H9 (cell line): ENCODE measurements at regions not wholly inside any gene's neighbourhood (a gene's known extent, or its start where the extent isn't known, plus 50 kb on each side); places are given as distances from the start of the nearest gene placed in this dataset.

Experiments used
- DNase-seq: peaks from one replicate; pipeline ENCODE4 v3.0.0-alpha.2; 2017
- H2AFZ ChIP-seq: one replicate; pipeline ENCODE4 v1.6.1; 2013; ENCODE audit warnings: mild to moderate bottlenecking, low read length, control low read depth, moderate library complexity
- H2AK5ac ChIP-seq: 2 replicates; pipeline ENCODE4 v1.6.1; 2013; ENCODE audit warnings: low read length, control low read depth, mixed read lengths; ENCODE audit not compliant: insufficient read length
- H2BK120ac ChIP-seq: one replicate; pipeline ENCODE4 v1.6.1; 2013; ENCODE audit warnings: low read depth, mild to moderate bottlenecking, low read length, control low read depth, inconsistent platforms; ENCODE audit not compliant: poor library complexity, severe bottlenecking
- H2BK12ac ChIP-seq: 2 replicates; pipeline ENCODE4 v1.6.1; 2013; ENCODE audit warnings: low read length, control low read depth, mixed read lengths, low read depth; ENCODE audit not compliant: insufficient read length
- H2BK15ac ChIP-seq: 2 replicates; pipeline ENCODE4 v1.6.1; 2013; ENCODE audit warnings: low read depth, low read length, control low read depth
- H2BK20ac ChIP-seq: one replicate; pipeline ENCODE4 v1.6.1; 2013; ENCODE audit warnings: low read depth, mild to moderate bottlenecking, low read length, control low read depth, inconsistent platforms; ENCODE audit not compliant: poor library complexity, severe bottlenecking
- H2BK5ac ChIP-seq: 2 replicates; pipeline ENCODE4 v1.6.1; 2013; ENCODE audit warnings: low read length, control low read depth, mixed read lengths; ENCODE audit not compliant: insufficient read length
- H3K14ac ChIP-seq: 2 replicates; pipeline ENCODE4 v1.6.1; 2013; ENCODE audit warnings: low read length, control low read depth; ENCODE audit not compliant: insufficient read depth
- H3K18ac ChIP-seq: 2 replicates; pipeline ENCODE4 v1.6.1; 2013; ENCODE audit warnings: low read depth, mild to moderate bottlenecking, mixed read lengths, low read length, control low read depth; ENCODE audit not compliant: insufficient read length
- H3K23ac ChIP-seq: 2 replicates; pipeline ENCODE4 v1.6.1; 2013; ENCODE audit warnings: low read length, control low read depth, mixed read lengths, low read depth; ENCODE audit not compliant: insufficient read length
- H3K23me2 ChIP-seq: 2 replicates; pipeline ENCODE4 v1.6.1; 2013; ENCODE audit warnings: low read depth, mild to moderate bottlenecking, mixed read lengths, low read length, control low read depth; ENCODE audit not compliant: insufficient read length, poor library complexity, severe bottlenecking
- H3K27ac ChIP-seq: 2 replicates; pipeline ENCODE4 v1.5.1; 2013; ENCODE audit warnings: low read length, control low read depth, mixed read lengths, low read depth; ENCODE audit not compliant: insufficient read length
- H3K27me3 ChIP-seq: 2 replicates; pipeline ENCODE4 v1.6.1; 2013; ENCODE audit warnings: low read length, control low read depth, inconsistent platforms; ENCODE audit not compliant: insufficient read depth
- H3K4ac ChIP-seq: 2 replicates; pipeline ENCODE4 v1.6.1; 2013; ENCODE audit warnings: low read depth, mild to moderate bottlenecking, control low read depth, inconsistent platforms, low read length, moderate library complexity
- H3K4me1 ChIP-seq: 2 replicates; pipeline ENCODE4 v1.6.1; 2013; ENCODE audit warnings: low read length, control low read depth, inconsistent platforms; ENCODE audit not compliant: insufficient read depth
- H3K4me2 ChIP-seq: 2 replicates; pipeline ENCODE4 v1.6.1; 2013; ENCODE audit warnings: low read length, control low read depth, mixed read lengths; ENCODE audit not compliant: insufficient read length, insufficient read depth
- H3K56ac ChIP-seq: 2 replicates; pipeline ENCODE4 v1.6.1; 2013; ENCODE audit warnings: low read depth, mild to moderate bottlenecking, mixed read lengths, low read length, control low read depth; ENCODE audit not compliant: insufficient read length
- H3K79me1 ChIP-seq: 2 replicates; pipeline ENCODE4 v1.6.1; 2013; ENCODE audit warnings: low read depth, mild to moderate bottlenecking, moderate library complexity, low read length, control low read depth, inconsistent platforms; ENCODE audit not compliant: insufficient read depth, poor library complexity, severe bottlenecking
- H3K79me2 ChIP-seq: 2 replicates; pipeline ENCODE4 v1.6.1; 2013; ENCODE audit warnings: low read length, control low read depth, inconsistent platforms; ENCODE audit not compliant: insufficient read depth
- H3K9ac ChIP-seq: 2 replicates; pipeline ENCODE4 v1.6.1; 2013; ENCODE audit warnings: low read length, control low read depth, mixed read lengths; ENCODE audit not compliant: insufficient read length; ENCODE audit errors: extremely low read depth
- H3K9me3 ChIP-seq: one replicate; pipeline ENCODE4 v1.6.1; 2013; ENCODE audit warnings: low read depth, low read length, inconsistent platforms; ENCODE audit not compliant: control insufficient read depth
- H3T11ph ChIP-seq: one replicate; pipeline ENCODE4 v1.6.1; 2013; ENCODE audit warnings: mild to moderate bottlenecking, low read length, control low read depth, inconsistent platforms
- H4K20me1 ChIP-seq: one replicate; pipeline ENCODE4 v1.6.1; 2013; ENCODE audit not compliant: control insufficient read depth, insufficient read length, insufficient read depth
- H4K5ac ChIP-seq: 2 replicates; pipeline ENCODE4 v1.6.1; 2013; ENCODE audit warnings: low read depth, mild to moderate bottlenecking, mixed read lengths, low read length, control low read depth; ENCODE audit not compliant: insufficient read length
- H4K8ac ChIP-seq: replicated peaks from 2 replicates; pipeline ENCODE4 v1.6.1; 2013; ENCODE audit warnings: low read length, control low read depth, mixed read lengths, low read depth; ENCODE audit not compliant: insufficient read length
- H4K91ac ChIP-seq: 2 replicates; pipeline ENCODE4 v1.6.1; 2013; ENCODE audit warnings: low read depth, mild to moderate bottlenecking, moderate library complexity, mixed read lengths, low read length, control low read depth; ENCODE audit not compliant: insufficient read length
- H3K27ac Mint-ChIP-seq, 3 experiments: 2 replicates in 2 of 3; 3 replicates in 1 of 3; pipeline ENCODE4 v1.8.0; 2020 to 2021; ENCODE audit warnings: mixed read lengths in 3 of 3, mild to moderate bottlenecking in 1 of 3, moderate library complexity in 1 of 3
- H3K27me3 Mint-ChIP-seq: 2 replicates; pipeline ENCODE4 v1.8.0; 2021; ENCODE audit warnings: low read depth, mild to moderate bottlenecking, moderate library complexity, mixed read lengths
- H3K36me3 Mint-ChIP-seq, 3 experiments: 2 replicates in 2 of 3; 3 replicates in 1 of 3; pipeline ENCODE4 v1.8.0; 2020 to 2021; ENCODE audit warnings: low read depth in 3 of 3, mixed read lengths in 3 of 3; ENCODE audit not compliant: insufficient read depth in 1 of 3
- H3K4me1 Mint-ChIP-seq, 2 experiments: 2 replicates each; pipeline ENCODE4 v1.8.0; 2020; ENCODE audit warnings: mixed read lengths in 2 of 2
- H3K4me3 Mint-ChIP-seq, 2 experiments: 2 replicates in 1 of 2; 3 replicates in 1 of 2; pipeline ENCODE4 v1.8.0; 2020 to 2021; ENCODE audit warnings: mild to moderate bottlenecking in 2 of 2, mixed read lengths in 2 of 2, moderate library complexity in 1 of 2
- H3K9me3 Mint-ChIP-seq, 2 experiments: 2 replicates in 1 of 2; 3 replicates in 1 of 2; pipeline ENCODE4 v1.8.0; 2020; ENCODE audit warnings: mild to moderate bottlenecking in 2 of 2, mixed read lengths in 2 of 2, moderate library complexity in 1 of 2
- CTCF ChIP-seq: fragments of 200-600 bp; sonication (generic); conservative IDR thresholded peaks from 3 replicates; pipeline ENCODE4 v1.8.0; 2021; ENCODE audit warnings: antibody characterized with exemption, mild to moderate bottlenecking
- WGBS: extraction: QIAGEN DNeasy Blood & Tissue Kit; methylation state at CpG from one replicate; pipeline ENCODE4 v1.1.7; 2013; ENCODE audit warnings: missing lambda C conversion rate, low lambda C conversion rate, mixed read lengths; ENCODE audit not compliant: insufficient read length; ENCODE audit errors: extremely low coverage; 5-methylcytosine and 5-hydroxymethylcytosine counted together

- no peaks in the 10 kb centered on the region for H3K4me1 Mint-ChIP-seq
- H4K20me1 ChIP-seq: no peaks in the 10 kb centered on the region
- no peak overlapping the region for H3K56ac ChIP-seq
- no peak overlapping the region for H3K14ac ChIP-seq
- H3K27ac Mint-ChIP-seq: no peak overlapping the region
- no peak overlapping the region for H2BK20ac ChIP-seq
- H3K27ac ChIP-seq: no peak overlapping the region
- no peak overlapping the region for H3K4me3 Mint-ChIP-seq
- no peak overlapping the region for H4K8ac ChIP-seq
- no peaks in the 10 kb centered on the region for H3K9me3 Mint-ChIP-seq
- H3K4me1 ChIP-seq: no peaks in the 10 kb centered on the region
- H3K27me3 Mint-ChIP-seq: no peaks in the 10 kb centered on the region
- no peak overlapping the region for H2AFZ ChIP-seq
- TF ChIP-seq CTCF: no peak
- H3K4ac ChIP-seq: no peak overlapping the region
- no peaks in the 10 kb centered on the region for H3K9me3 ChIP-seq
- H3K18ac ChIP-seq: no peak overlapping the region
- H2BK120ac ChIP-seq: no peak overlapping the region
- no peaks in the 10 kb centered on the region for H3K23me2 ChIP-seq
- H2BK12ac ChIP-seq: no peak overlapping the region
- H3T11ph ChIP-seq: no peak overlapping the region
- no peaks in the 10 kb centered on the region for H3K79me1 ChIP-seq
- H3K36me3 Mint-ChIP-seq: no peaks in the 10 kb centered on the region
- WGBS: no CpG with 5 or more reads among the region's 4 CpGs
- H3K79me2 ChIP-seq: no peaks in the 10 kb centered on the region
- H2BK5ac ChIP-seq: no peak overlapping the region
- H3K23ac ChIP-seq: no peak overlapping the region
- no peak overlapping the region for H2BK15ac ChIP-seq
- no peaks in the 10 kb centered on the region for H3K27me3 ChIP-seq
- no peak overlapping the region for H4K91ac ChIP-seq
- no peak overlapping the region for H3K4me2 ChIP-seq
- no peak overlapping the region for H2AK5ac ChIP-seq
- no peak for DNase-seq
- no peak overlapping the region for H4K5ac ChIP-seq
- no peak overlapping the region for H3K9ac ChIP-seq
Measured at GRCh38 chr9:11779971-11780370, 913.2 kb upstream of the TYRP1 start.
